DOHH2 (cell line): ENCODE measurements at regions not wholly inside any gene's neighbourhood (a gene's known extent, or its start where the extent isn't known, plus 50 kb on each side); places are given as distances from the start of the nearest gene placed in this dataset.

Experiments
- H3F3A ChIP-seq: fragments of 200-600 bp; sonication (generic), shearing (Covaris generic); 2 replicates; pipeline ENCODE4 v1.6.0; 2016; ENCODE audit warnings: antibody characterized with exemption, mild to moderate bottlenecking; ENCODE audit not compliant: control insufficient read depth, insufficient read depth
- H3K27ac ChIP-seq: fragments of 200-600 bp; sonication (generic); 2 replicates; pipeline ENCODE4 v1.5.1; 2014; ENCODE audit warnings: low read depth, mild to moderate bottlenecking, low read length, moderate library complexity
- H3K27me3 ChIP-seq: fragments of 200-600 bp; sonication (generic); 2 replicates; pipeline ENCODE4 v1.6.1; 2014; ENCODE audit warnings: mild to moderate bottlenecking, low read length, mixed read lengths; ENCODE audit not compliant: control insufficient read depth
- H3K36me3 ChIP-seq: fragments of 200-600 bp; sonication (generic); 2 replicates; pipeline ENCODE4 v1.6.1; 2014; ENCODE audit warnings: mild to moderate bottlenecking, low read length, moderate library complexity, mixed read lengths; ENCODE audit not compliant: control insufficient read depth
- H3K4me1 ChIP-seq: fragments of 200-600 bp; sonication (generic); 2 replicates; pipeline ENCODE4 v1.6.1; 2014; ENCODE audit warnings: mild to moderate bottlenecking, low read length, mixed read lengths; ENCODE audit not compliant: control insufficient read depth
- H3K4me2 ChIP-seq: fragments of 200-600 bp; sonication (generic); 2 replicates; pipeline ENCODE4 v1.6.0; 2014; ENCODE audit warnings: mild to moderate bottlenecking, low read length, moderate library complexity
- H3K4me3 ChIP-seq: fragments of 200-600 bp; sonication (generic); 2 replicates; pipeline ENCODE4 v1.5.1; 2014; ENCODE audit warnings: mild to moderate bottlenecking, low read length, mixed read lengths
- H3K79me2 ChIP-seq: fragments of 200-600 bp; sonication (generic); 2 replicates; pipeline ENCODE4 v1.6.1; 2014; ENCODE audit warnings: mild to moderate bottlenecking, low read length, mixed read lengths; ENCODE audit not compliant: control insufficient read depth
- H3K9me2 ChIP-seq: fragments of 200-600 bp; sonication (generic); replicated peaks from 2 replicates; pipeline ENCODE4 v1.6.1; 2014; ENCODE audit warnings: mild to moderate bottlenecking, low read length, mixed read lengths; ENCODE audit not compliant: control insufficient read depth
- H3K9me3 ChIP-seq: fragments of 200-600 bp; sonication (generic); 2 replicates; pipeline ENCODE4 v1.6.1; 2014; ENCODE audit warnings: antibody characterized with exemption, low read length, mixed read lengths; ENCODE audit not compliant: control insufficient read depth, insufficient read depth
- H4K20me1 ChIP-seq: fragments of 200-600 bp; sonication (generic); 2 replicates; pipeline ENCODE4 v1.6.0; 2014; ENCODE audit warnings: low read depth, mild to moderate bottlenecking, antibody characterized with exemption, low read length, moderate library complexity; ENCODE audit not compliant: control insufficient read depth, insufficient read depth
- EZH2phosphoT487 ChIP-seq: fragments of 200-600 bp; sonication (generic); IDR thresholded peaks from 2 replicates; pipeline ENCODE4 v1.6.1; 2017; ENCODE audit warnings: borderline replicate concordance, mild to moderate bottlenecking, antibody characterized with exemption, low read length, moderate library complexity, mixed read lengths
- TF ChIP-seq, protein P1 (sequence below): fragments of 200-600 bp; sonication (generic); IDR thresholded peaks from one replicate; pipeline ENCODE4 v1.5.1; 2014; ENCODE audit warnings: antibody characterized with exemption, mild to moderate bottlenecking, low read depth, low read length; ENCODE audit not compliant: poor library complexity, severe bottlenecking

- Histone ChIP-seq H3K36me3 (no peaks in the 10 kb centered on the region), H3K9me3 (no peaks in the 10 kb centered on the region), H3K27ac (no peak overlapping the region), H3K27me3 (no peaks in the 10 kb centered on the region), H3K4me2 (no peak overlapping the region), H3K9me2 (no peaks in the 10 kb centered on the region), H3K4me1 (no peaks in the 10 kb centered on the region), H3F3A (no peaks in the 10 kb centered on the region), H3K79me2 (no peaks in the 10 kb centered on the region), H3K4me3 (no peak overlapping the region), H4K20me1 (no peaks in the 10 kb centered on the region)
- TF ChIP-seq, protein P1, sequence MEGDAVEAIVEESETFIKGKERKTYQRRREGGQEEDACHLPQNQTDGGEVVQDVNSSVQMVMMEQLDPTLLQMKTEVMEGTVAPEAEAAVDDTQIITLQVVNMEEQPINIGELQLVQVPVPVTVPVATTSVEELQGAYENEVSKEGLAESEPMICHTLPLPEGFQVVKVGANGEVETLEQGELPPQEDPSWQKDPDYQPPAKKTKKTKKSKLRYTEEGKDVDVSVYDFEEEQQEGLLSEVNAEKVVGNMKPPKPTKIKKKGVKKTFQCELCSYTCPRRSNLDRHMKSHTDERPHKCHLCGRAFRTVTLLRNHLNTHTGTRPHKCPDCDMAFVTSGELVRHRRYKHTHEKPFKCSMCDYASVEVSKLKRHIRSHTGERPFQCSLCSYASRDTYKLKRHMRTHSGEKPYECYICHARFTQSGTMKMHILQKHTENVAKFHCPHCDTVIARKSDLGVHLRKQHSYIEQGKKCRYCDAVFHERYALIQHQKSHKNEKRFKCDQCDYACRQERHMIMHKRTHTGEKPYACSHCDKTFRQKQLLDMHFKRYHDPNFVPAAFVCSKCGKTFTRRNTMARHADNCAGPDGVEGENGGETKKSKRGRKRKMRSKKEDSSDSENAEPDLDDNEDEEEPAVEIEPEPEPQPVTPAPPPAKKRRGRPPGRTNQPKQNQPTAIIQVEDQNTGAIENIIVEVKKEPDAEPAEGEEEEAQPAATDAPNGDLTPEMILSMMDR, result no peak
- no peak for TF ChIP-seq EZH2phosphoT487
Observed at GRCh38 chr18:2213905-2214304, 357.4 kb downstream of the METTL4 start.

DNA sequence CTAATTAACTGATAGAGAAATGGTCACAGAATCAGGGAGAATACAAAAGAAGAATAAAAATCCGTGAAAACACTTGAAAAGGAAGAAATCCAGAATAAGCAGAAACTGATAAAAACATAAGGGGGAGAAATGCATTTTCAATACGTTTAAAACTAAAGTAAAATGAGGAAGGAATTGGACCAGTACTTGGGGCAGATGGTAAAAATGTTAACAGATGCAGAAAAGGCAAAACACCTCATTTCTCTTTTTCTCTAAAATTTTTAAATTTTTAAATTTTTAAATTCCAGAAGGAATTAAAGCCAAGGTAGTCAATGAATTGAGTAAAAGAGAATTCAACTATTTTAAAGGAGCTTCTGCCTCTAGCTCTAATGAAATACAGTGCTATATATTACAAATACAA is 353.9 kb downstream of the METTL4 start:
- H3K27ac ChIP-seq, result no peak overlapping the region
- no peaks in the 10 kb centered on the region for H3K79me2 ChIP-seq
- H3K9me3 ChIP-seq, result no peaks in the 10 kb centered on the region
- H3K9me2 ChIP-seq, result no peaks in the 10 kb centered on the region
- H3F3A ChIP-seq, result no peaks in the 10 kb centered on the region
- no peaks in the 10 kb centered on the region for H3K27me3 ChIP-seq
- no peaks in the 10 kb centered on the region for H4K20me1 ChIP-seq
- H3K4me1 ChIP-seq, result no peaks in the 10 kb centered on the region
- TF ChIP-seq, protein P1, result no peak
- no peak for TF ChIP-seq EZH2phosphoT487
- no peak overlapping the region for H3K4me2 ChIP-seq
- no peak overlapping the region for H3K4me3 ChIP-seq
- H3K36me3 ChIP-seq, result no peaks in the 10 kb centered on the region

- H4K20me1 ChIP-seq, result no peaks in the 10 kb centered on the region
- no peaks in the 10 kb centered on the region for H3K9me3 ChIP-seq
- TF ChIP-seq EZH2phosphoT487, result no peak
- TF ChIP-seq, protein P1, result no peak
- H3K27ac ChIP-seq, result no peak overlapping the region
- H3K79me2 ChIP-seq, result no peaks in the 10 kb centered on the region
- H3K4me3 ChIP-seq, result no peak overlapping the region
- no peaks in the 10 kb centered on the region for H3K4me1 ChIP-seq
- no peaks in the 10 kb centered on the region for H3K27me3 ChIP-seq
- H3K4me2 ChIP-seq, result no peak overlapping the region
- no peaks in the 10 kb centered on the region for H3F3A ChIP-seq
- no peaks in the 10 kb centered on the region for H3K36me3 ChIP-seq
- H3K9me2 ChIP-seq, result no peaks in the 10 kb centered on the region
Observed at GRCh38 chr18:2218101-2218500, 353.2 kb downstream of the METTL4 start.

- Histone ChIP-seq H3F3A (no peaks in the 10 kb centered on the region), H3K36me3 (no peaks in the 10 kb centered on the region), H4K20me1 (no peaks in the 10 kb centered on the region), H3K4me3 (no peak overlapping the region), H3K27ac (no peak overlapping the region), H3K9me2 (no peaks in the 10 kb centered on the region), H3K79me2 (no peaks in the 10 kb centered on the region), H3K9me3 (no peaks in the 10 kb centered on the region), H3K4me2 (no peak overlapping the region), H3K4me1 (no peaks in the 10 kb centered on the region), H3K27me3 (no peaks in the 10 kb centered on the region)
- no peak for TF ChIP-seq EZH2phosphoT487
- TF ChIP-seq, protein P1, result no peak
Observed at GRCh38 chr18:2219706-2220105, 351.6 kb downstream of the METTL4 start.
